ENCODE measurements at regions not wholly inside any gene's neighbourhood (a gene's known extent, or its start where the extent isn't known, plus 50 kb on each side); places are given as distances from the start of the nearest gene placed in this dataset.

- TF ChIP-seq CTCF (IDR thresholded peaks at IDR 0.05) (no peak), POLR2A (IDR thresholded peaks at IDR 0.05) (no peak)
Observed at GRCh38 chr13:105641121-105641520, 894.3 kb downstream of the EFNB2 start.
